Nephron progenitor cell (in vitro differentiated cells): ENCODE measurements at regions not wholly inside any gene's neighbourhood (a gene's known extent, or its start where the extent isn't known, plus 50 kb on each side); places are given as distances from the start of the nearest gene placed in this dataset.
"Not testable (repeated sequence)": the region's sequence is repeated elsewhere in the genome, so short reads cannot be mapped to it uniquely, and the experiment has no call there.

Source experiments
- DNase-seq: peaks from one replicate; pipeline ENCODE4 v3.0.0; 2021
- H3K27ac Mint-ChIP-seq: 2 replicates; pipeline ENCODE4 v1.8.0; 2021; ENCODE audit warnings: mild to moderate bottlenecking, moderate library complexity, mixed read lengths
- H3K27me3 Mint-ChIP-seq: 2 replicates; pipeline ENCODE4 v1.8.0; 2021; ENCODE audit warnings: mild to moderate bottlenecking, low read depth, mixed read lengths; ENCODE audit not compliant: poor library complexity
- H3K36me3 Mint-ChIP-seq: 2 replicates; pipeline ENCODE4 v1.8.0; 2021; ENCODE audit warnings: low read depth, mixed read lengths
- H3K4me1 Mint-ChIP-seq: 2 replicates; pipeline ENCODE4 v1.8.0; 2021; ENCODE audit warnings: mixed read lengths
- H3K4me3 Mint-ChIP-seq: 2 replicates; pipeline ENCODE4 v1.8.0; 2021; ENCODE audit warnings: mild to moderate bottlenecking, moderate library complexity, mixed read lengths
- H3K9me3 Mint-ChIP-seq: 2 replicates; pipeline ENCODE4 v1.8.0; 2021; ENCODE audit warnings: mild to moderate bottlenecking, moderate library complexity, mixed read lengths
- CTCF ChIP-seq: fragments of 200-600 bp; sonication (generic); IDR thresholded peaks from 2 replicates; pipeline ENCODE4 v1.5.0; 2021; ENCODE audit warnings: antibody characterized with exemption

DNA sequence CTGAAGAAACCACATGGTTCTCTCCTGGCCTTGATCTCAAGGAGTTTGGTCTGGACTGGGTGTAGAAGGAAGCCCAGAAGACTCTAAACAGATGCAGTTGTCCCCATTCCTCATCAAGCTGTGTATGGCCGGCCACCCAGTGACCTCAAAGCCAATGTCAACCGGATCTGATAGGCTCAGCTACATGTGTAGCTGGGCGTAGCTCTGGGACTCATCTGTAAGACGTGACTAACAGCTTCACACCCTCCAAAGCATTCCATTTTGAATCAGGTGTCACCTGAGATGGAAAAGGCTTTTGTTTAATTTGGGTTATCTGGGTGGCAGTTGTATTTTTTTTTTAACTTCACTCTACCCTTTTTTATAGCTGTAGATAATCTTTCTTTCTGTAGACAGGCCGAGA lies 130.4 kb downstream of the ABCC12 start:
- H3K4me3 Mint-ChIP-seq, result no peak overlapping the region
- no peaks in the 10 kb centered on the region for H3K36me3 Mint-ChIP-seq
- no peak for TF ChIP-seq CTCF
- H3K9me3 Mint-ChIP-seq, result peaks cover 11% of the 10 kb centered on the region
- DNase-seq, result no peak
- peaks cover 8% of the 10 kb centered on the region for H3K27me3 Mint-ChIP-seq
- H3K27ac Mint-ChIP-seq, result no peak overlapping the region
- peaks cover 34% of the 10 kb centered on the region for H3K4me1 Mint-ChIP-seq

- peaks cover 34% of the 10 kb centered on the region for H3K4me1 Mint-ChIP-seq
- H3K9me3 Mint-ChIP-seq, result peaks cover 11% of the 10 kb centered on the region
- H3K27me3 Mint-ChIP-seq, result peaks cover 8% of the 10 kb centered on the region
- no peaks in the 10 kb centered on the region for H3K36me3 Mint-ChIP-seq
- no peak overlapping the region for H3K27ac Mint-ChIP-seq
- no peak for TF ChIP-seq CTCF
- H3K4me3 Mint-ChIP-seq, result no peak overlapping the region
- no peak for DNase-seq
Observed at GRCh38 chr16:48024042-48024441, 131.8 kb downstream of the ABCC12 start.

- H3K9me3 Mint-ChIP-seq, result peaks cover 11% of the 10 kb centered on the region
- no peak overlapping the region for H3K4me3 Mint-ChIP-seq
- H3K36me3 Mint-ChIP-seq, result no peaks in the 10 kb centered on the region
- H3K27ac Mint-ChIP-seq, result no peak overlapping the region
- no peak for TF ChIP-seq CTCF
- peaks cover 8% of the 10 kb centered on the region for H3K27me3 Mint-ChIP-seq
- DNase-seq, result no peak
- peaks cover 29% of the 10 kb centered on the region for H3K4me1 Mint-ChIP-seq
Observed at GRCh38 chr16:48022496-48022895, 133.3 kb downstream of the ABCC12 start.

- DNase-seq, H3K36me3 Mint-ChIP-seq, H3K27ac Mint-ChIP-seq, H3K4me3 Mint-ChIP-seq, H3K27me3 Mint-ChIP-seq, H3K9me3 Mint-ChIP-seq: not testable (repeated sequence)
- H3K4me1 Mint-ChIP-seq, result peaks cover 21% of the 10 kb centered on the region
Observed at GRCh38 chr16:48020617-48021016, 135.2 kb downstream of the ABCC12 start.

DNA sequence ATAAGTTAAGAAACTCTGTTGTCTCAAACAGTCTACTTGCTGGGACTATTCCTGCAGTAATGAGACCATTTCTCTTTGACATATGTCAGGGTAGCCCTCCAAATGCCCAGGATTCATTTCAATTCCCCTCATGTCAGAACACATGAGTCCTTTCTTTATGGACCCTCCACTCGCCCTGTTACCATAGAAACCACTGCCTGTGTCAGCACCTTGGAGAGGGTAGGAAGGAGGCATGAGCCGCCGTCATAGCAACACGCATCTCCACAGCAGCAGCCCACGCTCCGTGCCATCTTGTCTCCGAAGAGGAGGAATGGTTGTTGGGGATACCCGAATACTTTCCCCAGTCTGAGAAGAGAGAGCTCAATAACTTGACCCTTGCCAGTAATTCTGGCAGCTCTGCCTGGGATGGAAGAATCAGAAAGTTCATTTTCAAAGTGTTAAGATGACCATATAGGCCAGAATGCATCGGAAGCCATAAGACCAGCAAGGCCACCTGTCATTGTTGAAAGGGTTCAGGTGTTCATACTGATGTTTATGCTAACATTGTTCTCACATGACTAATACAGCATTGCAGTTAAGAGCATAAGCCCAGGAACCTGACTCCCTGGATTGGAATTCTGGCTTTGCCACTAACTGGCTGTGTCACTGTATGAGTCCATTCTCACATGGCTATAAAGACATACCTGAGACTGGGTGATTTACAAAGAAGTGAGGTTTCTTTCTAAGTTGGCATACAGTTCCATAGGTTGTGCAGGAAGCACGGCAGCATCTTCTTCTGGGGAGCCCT lies 141.3 kb downstream of the ABCC12 start:
- H3K9me3 Mint-ChIP-seq, result peaks cover 19% of the 10 kb centered on the region
- peak; percentile 10 for DNase-seq
- TF ChIP-seq CTCF, result no peak
- H3K27ac Mint-ChIP-seq, result no peak overlapping the region
- H3K4me1 Mint-ChIP-seq, result peaks cover 19% of the 10 kb centered on the region
- H3K36me3 Mint-ChIP-seq, result no peaks in the 10 kb centered on the region
- no peak overlapping the region for H3K4me3 Mint-ChIP-seq
- peaks cover 5% of the 10 kb centered on the region for H3K27me3 Mint-ChIP-seq

DNA sequence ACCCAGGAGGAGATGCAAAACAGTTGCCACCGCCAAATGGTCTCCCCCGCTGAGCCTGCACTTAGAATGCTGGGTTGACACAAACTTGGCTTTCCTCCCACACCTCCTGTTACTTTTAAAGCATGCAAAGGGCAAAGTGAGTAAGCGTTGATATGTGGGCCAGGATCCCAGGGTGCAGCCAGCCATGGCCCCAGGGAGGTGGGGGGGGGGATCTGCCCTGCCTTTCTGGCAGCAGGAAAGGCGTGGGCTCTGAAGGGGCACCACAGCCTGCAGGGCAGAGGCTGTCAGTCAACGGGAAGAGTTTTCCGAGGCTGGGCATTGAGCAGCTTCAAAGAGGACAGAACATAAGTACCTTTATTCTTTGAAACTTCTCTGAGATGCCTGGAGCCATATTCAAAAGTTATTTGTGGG lies 142.3 kb downstream of the ABCC12 start:
- Mint-ChIP-seq H3K9me3 (peaks cover 23% of the 10 kb centered on the region), H3K27me3 (peaks cover 5% of the 10 kb centered on the region), H3K27ac (no peak overlapping the region), H3K4me3 (no peak overlapping the region), H3K36me3 (no peaks in the 10 kb centered on the region), H3K4me1 (peaks cover 25% of the 10 kb centered on the region)
- no peak for DNase-seq
- TF ChIP-seq CTCF, result no peak
